ENCODE measurements at regions not wholly inside any gene's neighbourhood (a gene's known extent, or its start where the extent isn't known, plus 50 kb on each side); places are given as distances from the start of the nearest gene placed in this dataset.
"Not testable (repeated sequence)": the region's sequence is repeated elsewhere in the genome, so short reads cannot be mapped to it uniquely, and the experiment has no call there.

- no peak for DNase-seq (ENCODE audit: low spot score)
These were observed 119.1 kb upstream of the ADAMTS9 start for GRCh38 chr3:64806668-64807605.

GRCh38 chr3:64805978-64806377, 118.2 kb upstream of the ADAMTS9 start:
- DNase-seq (ENCODE audit: low spot score), result no peak

DNA sequence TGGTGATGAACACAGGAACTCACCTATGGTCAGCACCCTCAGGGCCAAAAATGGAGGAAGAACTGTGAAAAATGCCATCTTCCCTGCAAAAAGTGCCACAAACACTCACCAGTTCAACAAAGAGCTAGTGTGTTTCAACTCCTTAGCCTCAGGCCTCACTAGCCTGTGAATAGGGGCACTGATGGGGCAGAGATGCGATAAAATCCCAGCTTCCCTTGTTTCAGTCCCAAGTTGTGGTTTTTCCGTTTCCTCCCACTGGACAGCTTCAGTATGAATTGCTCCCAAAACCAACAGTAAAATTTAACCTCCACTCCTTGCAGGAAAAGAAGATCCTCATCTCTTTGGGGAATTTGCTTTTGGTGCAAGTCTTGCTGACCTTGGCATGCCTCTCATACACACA, 117.4 kb upstream of the ADAMTS9 start:
- no peak for DNase-seq (ENCODE audit: low spot score)

- no peak for DNase-seq (ENCODE audit: low spot score)
These were observed 115.7 kb upstream of the ADAMTS9 start for GRCh38 chr3:64803469-64803868.

- DNase-seq (ENCODE audit: low spot score), result no peak
These were observed 114.7 kb upstream of the ADAMTS9 start for GRCh38 chr3:64802460-64802859.

- no peak for DNase-seq (ENCODE audit: low spot score)
These were observed 114.1 kb upstream of the ADAMTS9 start for GRCh38 chr3:64801856-64802255.

- DNase-seq (ENCODE audit: low spot score), result no peak
These were observed 111.8 kb upstream of the ADAMTS9 start for GRCh38 chr3:64799606-64800005.

GRCh38 chr3:64798316-64798715, 110.5 kb upstream of the ADAMTS9 start:
- no peak for DNase-seq (ENCODE audit: low spot score)

DNA sequence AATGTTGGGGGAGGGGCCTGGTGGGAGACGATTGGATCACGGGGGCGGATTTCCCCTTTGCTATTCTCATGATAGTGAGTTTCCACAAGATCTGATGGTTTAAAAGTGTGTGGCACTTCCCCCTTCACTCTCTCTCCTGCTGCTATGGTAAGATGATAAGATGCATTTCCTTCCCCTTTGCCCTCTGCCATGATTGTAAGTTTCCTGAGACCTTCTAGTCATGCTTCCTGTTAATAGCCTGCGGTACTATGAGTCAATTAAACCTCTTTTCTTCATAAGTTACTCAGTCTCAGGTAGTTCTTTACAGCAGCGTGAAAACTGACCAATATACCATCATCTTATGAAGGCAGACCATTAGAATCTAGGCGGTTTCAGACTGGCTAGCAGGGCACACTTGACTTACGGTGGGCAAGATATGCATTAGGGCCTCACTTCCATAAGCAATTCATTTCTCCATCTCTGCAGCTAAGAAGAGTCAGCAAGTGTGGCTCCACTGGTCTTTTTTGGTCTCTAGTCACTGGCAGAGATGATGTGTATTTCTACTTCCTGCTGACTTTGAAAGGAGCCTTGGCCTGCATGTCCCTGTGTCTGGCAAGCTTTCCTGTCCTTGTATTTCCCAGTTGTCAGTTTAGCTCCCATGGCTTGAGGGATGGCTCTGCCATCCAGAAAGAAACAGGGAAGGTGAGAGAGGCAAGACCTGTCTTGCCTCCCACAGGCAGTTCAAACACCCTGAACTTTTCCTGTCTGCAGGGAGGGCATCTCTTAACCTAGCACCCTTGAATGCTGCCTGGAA, 109.0 kb upstream of the ADAMTS9 start:
- DNase-seq (ENCODE audit: low spot score), result peak; percentile 11

- DNase-seq (ENCODE audit: low spot score), result no peak
These were observed 104.6 kb upstream of the ADAMTS9 start for GRCh38 chr3:64792445-64792844.

- DNase-seq (ENCODE audit: low spot score), result no peak
These were observed 101.3 kb upstream of the ADAMTS9 start for GRCh38 chr3:64789111-64789510.

- DNase-seq (ENCODE audit: low spot score), result no peak
These were observed 95.4 kb upstream of the ADAMTS9 start for GRCh38 chr3:64783200-64783599.

GRCh38 chr3:64780923-64781322, 93.1 kb upstream of the ADAMTS9 start:
- not testable (repeated sequence) for DNase-seq (ENCODE audit: low spot score)

- no peak for DNase-seq (ENCODE audit: low spot score)
These were observed 85.3 kb upstream of the ADAMTS9 start for GRCh38 chr3:64773137-64773536.

- DNase-seq (ENCODE audit: low spot score), result no peak
These were observed 78.6 kb upstream of the ADAMTS9 start for GRCh38 chr3:64766440-64766839.

DNA sequence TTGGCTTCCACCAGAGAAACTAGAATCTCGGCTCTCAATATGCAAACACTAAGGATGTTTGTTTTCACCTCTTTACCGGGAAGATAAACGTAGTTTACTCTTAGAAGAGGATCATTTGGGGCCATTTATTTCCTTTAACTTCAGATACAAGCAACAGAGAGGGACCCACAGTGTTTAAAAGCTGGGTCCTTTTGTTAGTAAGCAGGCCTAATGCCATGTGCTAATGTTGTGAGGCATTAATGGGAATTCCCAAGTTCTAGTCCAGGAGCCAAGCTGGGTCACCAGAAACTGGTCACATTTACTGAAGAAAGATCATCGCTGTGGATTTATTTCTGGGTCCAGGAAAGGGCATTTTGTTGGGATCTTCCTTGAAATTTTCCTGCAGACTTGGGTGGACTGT, 78.1 kb upstream of the ADAMTS9 start:
- DNase-seq (ENCODE audit: low spot score), result no peak

DNA sequence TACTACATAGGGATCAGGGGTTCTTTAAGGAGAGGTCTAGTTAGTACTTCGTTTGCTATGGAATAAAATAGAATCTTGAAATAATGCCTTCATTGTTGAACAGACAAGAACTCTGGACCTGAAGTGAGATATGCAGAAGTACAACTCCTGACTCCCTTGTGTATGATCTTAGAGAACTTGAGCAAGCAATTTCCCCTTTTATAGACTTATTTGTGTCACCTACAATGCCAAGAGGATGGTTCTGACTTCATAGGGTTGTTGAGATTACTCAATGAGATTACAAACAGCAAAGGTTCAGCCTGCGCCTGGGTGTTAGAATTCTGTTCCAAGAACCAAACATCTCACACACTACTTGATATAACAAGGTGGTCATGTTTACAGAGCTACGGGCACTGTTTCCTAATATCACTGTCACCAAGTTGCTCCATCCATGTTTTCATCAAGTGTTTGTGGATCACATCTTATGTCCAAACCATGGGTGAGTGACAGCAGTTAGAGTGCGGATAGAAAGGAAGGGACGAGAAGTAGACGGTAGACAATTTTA, 76.7 kb upstream of the ADAMTS9 start:
- no peak for DNase-seq (ENCODE audit: low spot score)

DNA sequence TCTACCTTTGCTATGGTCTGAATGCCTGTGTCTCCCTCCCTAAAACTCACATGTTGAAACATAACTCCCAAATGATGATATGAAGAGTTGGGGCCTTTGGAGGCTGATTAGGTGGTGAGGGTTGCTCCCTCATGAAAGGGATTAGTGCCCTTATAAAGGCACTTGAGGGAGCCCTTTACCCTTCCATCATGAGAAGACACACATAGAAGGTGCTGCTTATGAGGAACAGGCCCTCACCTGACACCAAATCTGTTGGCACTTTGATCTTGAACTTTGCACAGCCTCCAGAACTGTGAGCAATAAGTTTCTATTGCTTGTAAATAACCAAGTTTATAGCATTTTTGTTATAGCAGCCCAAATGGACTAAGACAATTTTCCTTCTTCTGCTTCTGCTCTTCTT, 76.2 kb upstream of the ADAMTS9 start:
- no peak for DNase-seq (ENCODE audit: low spot score)

DNA sequence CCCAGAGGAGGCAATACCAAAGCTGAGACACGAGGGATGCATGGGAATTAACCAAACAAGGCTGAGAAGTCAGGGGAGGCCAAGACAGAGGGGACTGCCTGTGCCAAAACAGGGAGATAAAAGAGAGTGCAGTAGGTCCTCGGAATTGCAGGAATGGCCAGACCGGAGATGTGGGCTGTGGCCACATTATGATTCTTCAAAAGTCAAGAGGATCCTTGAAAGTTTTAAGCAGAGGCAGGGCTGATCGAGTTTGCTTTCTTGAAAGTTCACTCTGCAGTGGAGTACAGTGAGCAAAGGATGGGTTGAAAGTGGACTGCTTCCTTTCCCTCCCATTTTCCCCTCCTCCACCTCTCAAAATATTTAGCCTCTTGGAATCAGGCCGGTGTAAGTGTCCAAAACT, 73.9 kb upstream of the ADAMTS9 start:
- DNase-seq (ENCODE audit: low spot score), result no peak

GRCh38 chr3:64760258-64760657, 72.5 kb upstream of the ADAMTS9 start:
- no peak for DNase-seq (ENCODE audit: low spot score)

GRCh38 chr3:64759811-64760210, 72.0 kb upstream of the ADAMTS9 start:
- DNase-seq (ENCODE audit: low spot score), result no peak

DNA sequence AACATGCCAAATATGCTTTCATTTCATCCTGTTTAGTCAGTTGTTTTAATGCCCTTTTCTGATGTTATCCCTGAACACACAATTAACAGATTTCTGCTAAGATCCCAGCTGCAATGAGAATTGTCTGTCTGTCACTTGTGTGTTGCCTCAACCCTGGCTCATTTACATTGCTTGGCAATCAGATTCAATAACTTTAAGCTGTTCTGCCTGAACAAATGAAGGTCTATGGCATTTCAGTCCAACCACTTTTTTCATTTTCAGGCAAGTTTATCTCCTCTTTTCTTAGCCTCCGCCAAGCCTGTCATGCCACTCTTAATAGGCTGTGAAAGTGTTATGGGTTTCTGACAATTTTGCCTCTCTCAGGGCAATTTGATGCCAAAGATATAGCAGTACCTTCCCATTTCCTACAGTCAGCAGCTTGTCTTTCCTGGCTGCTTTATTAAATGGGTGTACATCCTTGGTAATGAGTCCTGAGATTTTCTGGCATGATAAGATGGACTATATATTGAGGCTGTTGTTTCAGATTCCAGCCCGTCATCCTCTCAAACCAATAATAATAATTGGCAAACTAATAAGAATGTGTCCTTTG, 68.7 kb upstream of the ADAMTS9 start:
- no peak for DNase-seq (ENCODE audit: low spot score)

Data from A172 (cell line).